Body of pancreas (tissue), 4 donors: ENCODE measurements at regions not wholly inside any gene's neighbourhood (a gene's known extent, or its start where the extent isn't known, plus 50 kb on each side); places are given as distances from the start of the nearest gene placed in this dataset.

Experiments
- POLR2A ChIP-seq, 3 donors: fragments of 450-650 bp; IDR thresholded peaks; one replicate each; pipeline ENCODE4 v1.6.1; 2016; ENCODE audit warnings: antibody characterized with exemption in 3 of 3, mild to moderate bottlenecking in 2 of 3
- TF ChIP-seq, protein P1 (sequence below), 7 experiments: fragments of 450-650 bp in 4 of 7; fragments of 200-600 bp in 3 of 7; sonication (generic) in 3 of 7; IDR thresholded peaks; one replicate each; pipeline ENCODE4 v1.5.1; 2016 to 2019; ENCODE audit warnings: antibody characterized with exemption in 7 of 7

- TF ChIP-seq, protein P1, sequence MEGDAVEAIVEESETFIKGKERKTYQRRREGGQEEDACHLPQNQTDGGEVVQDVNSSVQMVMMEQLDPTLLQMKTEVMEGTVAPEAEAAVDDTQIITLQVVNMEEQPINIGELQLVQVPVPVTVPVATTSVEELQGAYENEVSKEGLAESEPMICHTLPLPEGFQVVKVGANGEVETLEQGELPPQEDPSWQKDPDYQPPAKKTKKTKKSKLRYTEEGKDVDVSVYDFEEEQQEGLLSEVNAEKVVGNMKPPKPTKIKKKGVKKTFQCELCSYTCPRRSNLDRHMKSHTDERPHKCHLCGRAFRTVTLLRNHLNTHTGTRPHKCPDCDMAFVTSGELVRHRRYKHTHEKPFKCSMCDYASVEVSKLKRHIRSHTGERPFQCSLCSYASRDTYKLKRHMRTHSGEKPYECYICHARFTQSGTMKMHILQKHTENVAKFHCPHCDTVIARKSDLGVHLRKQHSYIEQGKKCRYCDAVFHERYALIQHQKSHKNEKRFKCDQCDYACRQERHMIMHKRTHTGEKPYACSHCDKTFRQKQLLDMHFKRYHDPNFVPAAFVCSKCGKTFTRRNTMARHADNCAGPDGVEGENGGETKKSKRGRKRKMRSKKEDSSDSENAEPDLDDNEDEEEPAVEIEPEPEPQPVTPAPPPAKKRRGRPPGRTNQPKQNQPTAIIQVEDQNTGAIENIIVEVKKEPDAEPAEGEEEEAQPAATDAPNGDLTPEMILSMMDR (IDR thresholded peaks at IDR 0.05): no peak
- no peak for TF ChIP-seq POLR2A (IDR thresholded peaks at IDR 0.05)
Observed at GRCh38 chr9:118273048-118273447, 568.8 kb downstream of the TLR4 start.
